GM12878 (cell line): ENCODE measurements at regions not wholly inside any gene's neighbourhood (a gene's known extent, or its start where the extent isn't known, plus 50 kb on each side); places are given as distances from the start of the nearest gene placed in this dataset.

ENCODE experiments used
- ATAC-seq: fragments of 200-7000 bp; cut with Tn5 transposase; 3 replicates; pipeline ENCODE4 v1.9.1; 2020; ENCODE audit warnings: mild to moderate bottlenecking, moderate library complexity
- BruUV-seq: library from RNA; stranded (reverse); fragments of 400-500 nt; replicated peaks from 2 replicates; lab custom pipeline; 2021; lab: Mats Ljungman, UMichigan
- CTCF ChIA-PET: fragments of 300-600 bp; sonication (Branson Sonifier 250); formaldehyde crosslinking; extraction: SDS; loops from one replicate; lab custom pipeline; 2021; ENCODE audit warnings: inconsistent platforms; lab: Yijun Ruan, JAX
- POLR2A ChIA-PET: fragments of 350-600 bp; formaldehyde crosslinking; extraction: SDS; loops from one replicate; lab custom pipeline; 2021; ENCODE audit warnings: inconsistent platforms; lab: Charles Lee
- RAD21 ChIA-PET: fragments of 300-600 bp; sonication (Branson Sonifier 250); formaldehyde crosslinking; loops from one replicate; lab custom pipeline; 2023; ENCODE audit warnings: antibody characterized with exemption; ENCODE audit not compliant: unreplicated experiment; lab: Charles Lee
- SMC1A ChIA-PET: fragments of 300-600 bp; sonication (Branson Sonifier 250); formaldehyde crosslinking; loops from one replicate; lab custom pipeline; 2023; ENCODE audit not compliant: unreplicated experiment, uncharacterized antibody; lab: Charles Lee
- DNase-seq: peaks from one replicate; pipeline ENCODE4 v3.0.0-alpha.2; 2011; ENCODE audit warnings: low read depth, low spot score
- FAIRE-seq: peaks from 3 replicates; lab custom pipeline; 2011; peaks lifted over from hg19 to GRCh38; lab: Jason Lieb, UNC
- H2AFZ ChIP-seq: 2 replicates; pipeline ENCODE4 v1.6.0; 2011; ENCODE audit warnings: low read depth, low read length, control low read depth; ENCODE audit not compliant: control insufficient read depth
- H3K27ac ChIP-seq: 2 replicates; pipeline ENCODE4 v1.5.1; 2011; ENCODE audit warnings: control low read depth; ENCODE audit not compliant: control insufficient read depth, insufficient read depth
- H3K27me3 ChIP-seq, 2 experiments: replicated peaks in 1 of 2; 2 replicates each; pipeline versions ENCODE4 v1.6.0 to v1.6.1; 2011; ENCODE audit warnings: low read length in 1 of 2; ENCODE audit not compliant: control insufficient read depth in 2 of 2, insufficient read depth in 2 of 2
- H3K36me3 ChIP-seq, 2 experiments: 2 replicates each; pipeline ENCODE4 v1.5.1; 2011; ENCODE audit warnings: low read length in 1 of 2; ENCODE audit not compliant: control insufficient read depth in 2 of 2, insufficient read depth in 2 of 2
- H3K4me1 ChIP-seq: 2 replicates; pipeline ENCODE4 v1.6.1; 2011; ENCODE audit warnings: mild to moderate bottlenecking, low read length, moderate library complexity, mixed read lengths; ENCODE audit not compliant: control insufficient read depth, insufficient read depth
- H3K4me2 ChIP-seq: 2 replicates; pipeline ENCODE4 v1.6.0; 2011; ENCODE audit warnings: control low read depth; ENCODE audit not compliant: control insufficient read depth, insufficient read depth
- H3K4me3 ChIP-seq: fragments of 200-600 bp; sonication (generic); 2 replicates; pipeline ENCODE4 v1.5.1; 2016
- H3K79me2 ChIP-seq: 2 replicates; pipeline ENCODE4 v1.6.0; 2011; ENCODE audit warnings: low read length; ENCODE audit not compliant: control insufficient read depth, insufficient read depth
- H3K9ac ChIP-seq: 2 replicates; pipeline ENCODE4 v1.8.0; 2011; ENCODE audit warnings: low read length, control low read depth, mixed read lengths; ENCODE audit not compliant: control insufficient read depth, insufficient read depth
- H3K9me3 ChIP-seq: replicated peaks from 3 replicates; pipeline ENCODE4 v1.5.1; 2011; ENCODE audit warnings: mild to moderate bottlenecking, low read length; ENCODE audit not compliant: control insufficient read depth, insufficient read depth
- H4K20me1 ChIP-seq: 2 replicates; pipeline ENCODE4 v1.6.0; 2011; ENCODE audit not compliant: control insufficient read depth, insufficient read depth
- BMI1 ChIP-seq: fragments of 450-650 bp; IDR thresholded peaks from 2 replicates; pipeline ENCODE4 v1.6.1; 2016; ENCODE audit warnings: mild to moderate bottlenecking, moderate library complexity, borderline replicate concordance
- CHD1 ChIP-seq: IDR thresholded peaks from 2 replicates; pipeline ENCODE4 v1.6.1; 2012; ENCODE audit warnings: low read depth, low read length, improper control_type of control experiment
- CHD2 ChIP-seq: IDR thresholded peaks from 2 replicates; pipeline ENCODE4 v1.6.1; 2011; ENCODE audit warnings: low read depth, low read length, improper control_type of control experiment, borderline replicate concordance
- EGR1 ChIP-seq, 2 experiments: IDR thresholded peaks; 1 replicate in 1 of 2; 2 replicates in 1 of 2; pipeline ENCODE4 v1.6.1; 2011 to 2012; ENCODE audit warnings: low read depth in 2 of 2, low read length in 2 of 2, borderline replicate concordance in 1 of 2, mild to moderate bottlenecking in 1 of 2, moderate library complexity in 1 of 2
- KAT2A ChIP-seq: conservative IDR thresholded peaks from 2 replicates; pipeline ENCODE4 v1.6.1; 2011; ENCODE audit warnings: low read depth, low read length; ENCODE audit not compliant: control insufficient read depth
- MYC ChIP-seq: IDR thresholded peaks from 2 replicates; pipeline ENCODE4 v1.6.1; 2011; ENCODE audit warnings: mild to moderate bottlenecking, low read length, moderate library complexity, inconsistent platforms; ENCODE audit not compliant: insufficient read depth, insufficient replicate concordance, insufficient read length, severe bottlenecking
- NBN ChIP-seq: fragments of 450-650 bp; IDR thresholded peaks from 2 replicates; pipeline ENCODE4 v1.6.1; 2016
- RAD21 ChIP-seq: IDR thresholded peaks from 2 replicates; pipeline ENCODE4 v1.6.1; 2011; ENCODE audit warnings: mild to moderate bottlenecking, low read depth, low read length, moderate library complexity; ENCODE audit not compliant: insufficient read depth
- TAF1 ChIP-seq: IDR thresholded peaks from 2 replicates; pipeline ENCODE4 v1.6.1; 2011; ENCODE audit warnings: mild to moderate bottlenecking, low read depth, low read length, borderline replicate concordance
- TBL1XR1 ChIP-seq: IDR thresholded peaks from 2 replicates; pipeline ENCODE4 v1.6.1; 2012; ENCODE audit warnings: low read depth, low read length, improper control_type of control experiment
- TCF12 ChIP-seq: IDR thresholded peaks from 2 replicates; pipeline ENCODE4 v1.6.1; 2011; ENCODE audit warnings: low read depth, mild to moderate bottlenecking, low read length
- YBX1 ChIP-seq: fragments of 450-650 bp; IDR thresholded peaks from 2 replicates; pipeline ENCODE4 v1.6.1; 2016; ENCODE audit warnings: antibody characterized with exemption
- ZNF622 ChIP-seq: fragments of 450-650 bp; IDR thresholded peaks from 2 replicates; pipeline ENCODE4 v1.6.1; 2017; ENCODE audit warnings: mild to moderate bottlenecking, inconsistent platforms
- WGBS: methylation state at CpG from one replicate; pipeline ENCODE4 v1.1.6; 2016; ENCODE audit warnings: low lambda C conversion rate; ENCODE audit not compliant: insufficient replicate concordance, insufficient coverage; ENCODE audit errors: missing lambda C conversion rate; 5-methylcytosine and 5-hydroxymethylcytosine counted together
- in situ Hi-C: fragments of 300-500 bp; cut with MboI; formaldehyde crosslinking; loops from 9 replicates; pipeline ENCODE4 v1.14.3; 2018; ENCODE audit warnings: mixed read lengths
- intact Hi-C: fragments of 100-400 bp; cut with micrococcal nuclease; formaldehyde crosslinking; loops from one replicate; pipeline ENCODE4 v1.14.2; 2022; ENCODE audit not compliant: unreplicated experiment
- TF ChIP-seq, protein P1 (sequence below): fragments of 450-650 bp; IDR thresholded peaks from 2 replicates; pipeline ENCODE4 v1.6.1; 2016; ENCODE audit warnings: mild to moderate bottlenecking, moderate library complexity, borderline replicate concordance
- TF ChIP-seq, protein P2 (sequence below): fragments of 450-650 bp; IDR thresholded peaks from 2 replicates; pipeline ENCODE4 v1.6.1; 2017; ENCODE audit warnings: mild to moderate bottlenecking
- TF ChIP-seq, protein P3 (sequence below): IDR thresholded peaks from 2 replicates; pipeline ENCODE4 v1.6.1; 2011; ENCODE audit warnings: mild to moderate bottlenecking, low read depth, low read length, moderate library complexity; ENCODE audit not compliant: insufficient replicate concordance

DNA sequence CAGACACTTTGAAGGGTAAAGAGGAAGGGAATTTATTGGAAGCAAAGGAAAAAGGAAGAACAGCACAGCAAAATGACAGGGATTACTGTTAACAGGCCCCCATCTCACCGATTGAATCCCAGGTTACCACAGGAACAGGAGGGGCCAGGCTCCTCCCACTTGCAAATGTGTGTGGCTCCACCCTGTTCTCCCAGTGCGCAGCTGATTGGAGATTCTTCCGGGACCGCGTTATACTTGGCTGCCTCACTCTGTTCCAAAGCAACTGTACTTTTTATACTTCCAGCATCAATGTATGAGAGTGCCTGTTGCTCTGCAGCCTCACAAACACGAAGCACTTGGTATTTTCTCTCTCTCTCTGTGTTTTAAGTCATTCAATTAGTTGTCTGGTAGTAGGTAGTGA, 273.6 kb upstream of the MDGA2 start:
- H3K79me2 ChIP-seq = no peaks in the 10 kb centered on the region
- in situ Hi-C loops (no loop called here), intact Hi-C loops (no loop called here)
- H3K9me3 ChIP-seq = no peaks in the 10 kb centered on the region
- BruUV-seq = no TSS peak
- ChIA-PET CTCF (no interaction called here), RAD21 (no interaction called here), POLR2A (no interaction called here), SMC1A (no interaction called here)
- H3K9ac ChIP-seq = no peak overlapping the region
- H4K20me1 ChIP-seq = no peaks in the 10 kb centered on the region
- H3K27ac ChIP-seq = no peak overlapping the region
- H3K27me3 ChIP-seq = no peaks in the 10 kb centered on the region
- no peaks in the 10 kb centered on the region for H3K4me1 ChIP-seq
- H2AFZ ChIP-seq = no peak overlapping the region
- no peak for DNase-seq
- WGBS = 35% methylated on average over 6 of the region's 6 CpGs
- H3K36me3 ChIP-seq = no peaks in the 10 kb centered on the region
- no peak for FAIRE-seq
- no peak overlapping the region for H3K4me3 ChIP-seq
- ATAC-seq = no peak
- no peak overlapping the region for H3K4me2 ChIP-seq
- TF ChIP-seq TBL1XR1 (no peak), BMI1 (no peak), ZNF622 (no peak), KAT2A (no peak), MYC (no peak), TAF1 (no peak), NBN (no peak), RAD21 (no peak), CHD1 (no peak), CHD2 (no peak), TCF12 (no peak), EGR1 (IDR thresholded peaks at IDR 0.05; ENCODE audit: borderline replicate concordance in 1 of 2, low read depth in 2 of 2, low read length in 2 of 2) (no peak), YBX1 (no peak)
- TF ChIP-seq, protein P1, sequence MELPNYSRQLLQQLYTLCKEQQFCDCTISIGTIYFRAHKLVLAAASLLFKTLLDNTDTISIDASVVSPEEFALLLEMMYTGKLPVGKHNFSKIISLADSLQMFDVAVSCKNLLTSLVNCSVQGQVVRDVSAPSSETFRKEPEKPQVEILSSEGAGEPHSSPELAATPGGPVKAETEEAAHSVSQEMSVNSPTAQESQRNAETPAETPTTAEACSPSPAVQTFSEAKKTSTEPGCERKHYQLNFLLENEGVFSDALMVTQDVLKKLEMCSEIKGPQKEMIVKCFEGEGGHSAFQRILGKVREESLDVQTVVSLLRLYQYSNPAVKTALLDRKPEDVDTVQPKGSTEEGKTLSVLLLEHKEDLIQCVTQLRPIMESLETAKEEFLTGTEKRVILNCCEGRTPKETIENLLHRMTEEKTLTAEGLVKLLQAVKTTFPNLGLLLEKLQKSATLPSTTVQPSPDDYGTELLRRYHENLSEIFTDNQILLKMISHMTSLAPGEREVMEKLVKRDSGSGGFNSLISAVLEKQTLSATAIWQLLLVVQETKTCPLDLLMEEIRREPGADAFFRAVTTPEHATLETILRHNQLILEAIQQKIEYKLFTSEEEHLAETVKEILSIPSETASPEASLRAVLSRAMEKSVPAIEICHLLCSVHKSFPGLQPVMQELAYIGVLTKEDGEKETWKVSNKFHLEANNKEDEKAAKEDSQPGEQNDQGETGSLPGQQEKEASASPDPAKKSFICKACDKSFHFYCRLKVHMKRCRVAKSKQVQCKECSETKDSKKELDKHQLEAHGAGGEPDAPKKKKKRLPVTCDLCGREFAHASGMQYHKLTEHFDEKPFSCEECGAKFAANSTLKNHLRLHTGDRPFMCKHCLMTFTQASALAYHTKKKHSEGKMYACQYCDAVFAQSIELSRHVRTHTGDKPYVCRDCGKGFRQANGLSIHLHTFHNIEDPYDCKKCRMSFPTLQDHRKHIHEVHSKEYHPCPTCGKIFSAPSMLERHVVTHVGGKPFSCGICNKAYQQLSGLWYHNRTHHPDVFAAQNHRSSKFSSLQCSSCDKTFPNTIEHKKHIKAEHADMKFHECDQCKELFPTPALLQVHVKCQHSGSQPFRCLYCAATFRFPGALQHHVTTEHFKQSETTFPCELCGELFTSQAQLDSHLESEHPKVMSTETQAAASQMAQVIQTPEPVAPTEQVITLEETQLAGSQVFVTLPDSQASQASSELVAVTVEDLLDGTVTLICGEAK = no peak
- TF ChIP-seq, protein P2, sequence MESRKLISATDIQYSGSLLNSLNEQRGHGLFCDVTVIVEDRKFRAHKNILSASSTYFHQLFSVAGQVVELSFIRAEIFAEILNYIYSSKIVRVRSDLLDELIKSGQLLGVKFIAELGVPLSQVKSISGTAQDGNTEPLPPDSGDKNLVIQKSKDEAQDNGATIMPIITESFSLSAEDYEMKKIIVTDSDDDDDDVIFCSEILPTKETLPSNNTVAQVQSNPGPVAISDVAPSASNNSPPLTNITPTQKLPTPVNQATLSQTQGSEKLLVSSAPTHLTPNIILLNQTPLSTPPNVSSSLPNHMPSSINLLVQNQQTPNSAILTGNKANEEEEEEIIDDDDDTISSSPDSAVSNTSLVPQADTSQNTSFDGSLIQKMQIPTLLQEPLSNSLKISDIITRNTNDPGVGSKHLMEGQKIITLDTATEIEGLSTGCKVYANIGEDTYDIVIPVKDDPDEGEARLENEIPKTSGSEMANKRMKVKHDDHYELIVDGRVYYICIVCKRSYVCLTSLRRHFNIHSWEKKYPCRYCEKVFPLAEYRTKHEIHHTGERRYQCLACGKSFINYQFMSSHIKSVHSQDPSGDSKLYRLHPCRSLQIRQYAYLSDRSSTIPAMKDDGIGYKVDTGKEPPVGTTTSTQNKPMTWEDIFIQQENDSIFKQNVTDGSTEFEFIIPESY = no peak
- TF ChIP-seq, protein P3, sequence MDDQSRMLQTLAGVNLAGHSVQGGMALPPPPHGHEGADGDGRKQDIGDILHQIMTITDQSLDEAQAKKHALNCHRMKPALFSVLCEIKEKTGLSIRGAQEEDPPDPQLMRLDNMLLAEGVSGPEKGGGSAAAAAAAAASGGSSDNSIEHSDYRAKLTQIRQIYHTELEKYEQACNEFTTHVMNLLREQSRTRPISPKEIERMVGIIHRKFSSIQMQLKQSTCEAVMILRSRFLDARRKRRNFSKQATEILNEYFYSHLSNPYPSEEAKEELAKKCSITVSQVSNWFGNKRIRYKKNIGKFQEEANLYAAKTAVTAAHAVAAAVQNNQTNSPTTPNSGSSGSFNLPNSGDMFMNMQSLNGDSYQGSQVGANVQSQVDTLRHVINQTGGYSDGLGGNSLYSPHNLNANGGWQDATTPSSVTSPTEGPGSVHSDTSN = no peak
